Gastroesophageal sphincter (tissue), 4 donors: ENCODE measurements at regions not wholly inside any gene's neighbourhood (a gene's known extent, or its start where the extent isn't known, plus 50 kb on each side); places are given as distances from the start of the nearest gene placed in this dataset.

Source experiments
- ATAC-seq: fragments of 150-250 bp; one replicate; pipeline ENCODE4 v1.9.1; 2016; ENCODE audit warnings: mild to moderate bottlenecking, moderate library complexity
- H3K27ac ChIP-seq, 4 donors: fragments of 200-600 bp; sonication (generic) in 3 of 4; 1 replicate in 3 of 4; 2 replicates in 1 of 4; pipeline ENCODE4 v1.5.1; 2016 to 2019
- H3K27me3 ChIP-seq: fragments of 200-600 bp; sonication (generic); one replicate; pipeline ENCODE4 v1.5.1; 2019
- H3K36me3 ChIP-seq, 2 donors: fragments of 200-600 bp; sonication (generic); one replicate each; pipeline ENCODE4 v1.5.1; 2019; ENCODE audit warnings: control low read depth in 1 of 2
- H3K4me1 ChIP-seq, 3 donors: fragments of 200-600 bp; sonication (generic); 1 replicate in 2 of 3; 2 replicates in 1 of 3; pipeline ENCODE4 v1.5.1; 2016 to 2019; ENCODE audit warnings: control low read depth in 2 of 3
- H3K4me3 ChIP-seq, 2 donors: fragments of 200-600 bp; sonication (generic); one replicate each; pipeline ENCODE4 v1.5.1; 2019; ENCODE audit warnings: mild to moderate bottlenecking in 1 of 2, moderate library complexity in 1 of 2
- H3K9me3 ChIP-seq, 3 donors: fragments of 200-600 bp; sonication (generic); one replicate each; pipeline ENCODE4 v1.5.1; 2017 to 2019; ENCODE audit warnings: control low read depth in 2 of 3
- EP300 ChIP-seq: sonication (generic); formaldehyde crosslinking; IDR thresholded peaks from one replicate; pipeline ENCODE4 v1.6.1; 2017; ENCODE audit warnings: antibody characterized with exemption, mild to moderate bottlenecking
- POLR2A ChIP-seq, 2 donors: fragments of 450-650 bp; IDR thresholded peaks; one replicate each; pipeline ENCODE4 v1.6.1; 2017; ENCODE audit warnings: antibody characterized with exemption in 2 of 2, mild to moderate bottlenecking in 2 of 2, moderate library complexity in 1 of 2
- POLR2AphosphoS5 ChIP-seq: sonication (generic); formaldehyde crosslinking; IDR thresholded peaks from one replicate; pipeline ENCODE4 v1.6.1; 2017; ENCODE audit warnings: antibody characterized with exemption
- WGBS, 2 donors: methylation state at CpG; one replicate each; pipeline ENCODE4 v1.1.5; 2018; ENCODE audit warnings: low coverage in 1 of 2; 5-methylcytosine and 5-hydroxymethylcytosine counted together
- TF ChIP-seq, protein P1 (sequence below), 4 experiments: fragments of 200-600 bp in 2 of 4; fragments of 450-650 bp in 2 of 4; sonication (generic) in 1 of 4; IDR thresholded peaks; one replicate each; pipeline ENCODE4 v1.5.1; 2017 to 2019; ENCODE audit warnings: antibody characterized with exemption in 4 of 4, mild to moderate bottlenecking in 2 of 4, moderate library complexity in 2 of 4

- Histone ChIP-seq H3K4me3 (no peak overlapping the region), H3K36me3 (no peaks in the 10 kb centered on the region), H3K27ac (no peak overlapping the region), H3K9me3 (no peaks in the 10 kb centered on the region), H3K27me3 (no peaks in the 10 kb centered on the region), H3K4me1 (peaks cover 0 to 12% (median 0%) of the 10 kb centered on the region in 3 donors)
- peak; percentile 29 for ATAC-seq
- no peak for TF ChIP-seq POLR2A (IDR thresholded peaks at IDR 0.05)
- TF ChIP-seq, protein P1, sequence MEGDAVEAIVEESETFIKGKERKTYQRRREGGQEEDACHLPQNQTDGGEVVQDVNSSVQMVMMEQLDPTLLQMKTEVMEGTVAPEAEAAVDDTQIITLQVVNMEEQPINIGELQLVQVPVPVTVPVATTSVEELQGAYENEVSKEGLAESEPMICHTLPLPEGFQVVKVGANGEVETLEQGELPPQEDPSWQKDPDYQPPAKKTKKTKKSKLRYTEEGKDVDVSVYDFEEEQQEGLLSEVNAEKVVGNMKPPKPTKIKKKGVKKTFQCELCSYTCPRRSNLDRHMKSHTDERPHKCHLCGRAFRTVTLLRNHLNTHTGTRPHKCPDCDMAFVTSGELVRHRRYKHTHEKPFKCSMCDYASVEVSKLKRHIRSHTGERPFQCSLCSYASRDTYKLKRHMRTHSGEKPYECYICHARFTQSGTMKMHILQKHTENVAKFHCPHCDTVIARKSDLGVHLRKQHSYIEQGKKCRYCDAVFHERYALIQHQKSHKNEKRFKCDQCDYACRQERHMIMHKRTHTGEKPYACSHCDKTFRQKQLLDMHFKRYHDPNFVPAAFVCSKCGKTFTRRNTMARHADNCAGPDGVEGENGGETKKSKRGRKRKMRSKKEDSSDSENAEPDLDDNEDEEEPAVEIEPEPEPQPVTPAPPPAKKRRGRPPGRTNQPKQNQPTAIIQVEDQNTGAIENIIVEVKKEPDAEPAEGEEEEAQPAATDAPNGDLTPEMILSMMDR (IDR thresholded peaks at IDR 0.05): no peak
- no peak for TF ChIP-seq POLR2AphosphoS5
- no peak for TF ChIP-seq EP300
- 64 to 69% methylated on average over 3 to 6 of the region's 12 CpGs for WGBS, 2 donors
Measured at GRCh38 chrX:39721566-39722279, 376.0 kb downstream of the BCOR start.

GRCh38 chrX:39724544-39724943, 373.2 kb downstream of the BCOR start:
- no peaks in the 10 kb centered on the region for H3K9me3 ChIP-seq
- no peak for ATAC-seq
- no peak overlapping the region for H3K27ac ChIP-seq
- H3K4me1 ChIP-seq: peaks cover 0 to 29% (median 0%) of the 10 kb centered on the region in 3 donors
- H3K36me3 ChIP-seq: no peaks in the 10 kb centered on the region
- H3K27me3 ChIP-seq: no peaks in the 10 kb centered on the region
- TF ChIP-seq POLR2AphosphoS5: no peak
- TF ChIP-seq, protein P1 (IDR thresholded peaks at IDR 0.05): no peak
- TF ChIP-seq POLR2A (IDR thresholded peaks at IDR 0.05): no peak
- no peak for TF ChIP-seq EP300
- WGBS, 2 donors: 83% methylated on average over 1 of the region's 1 CpG; no CpG with 5 or more reads in 1 of the 2 donors
- H3K4me3 ChIP-seq: no peak overlapping the region

DNA sequence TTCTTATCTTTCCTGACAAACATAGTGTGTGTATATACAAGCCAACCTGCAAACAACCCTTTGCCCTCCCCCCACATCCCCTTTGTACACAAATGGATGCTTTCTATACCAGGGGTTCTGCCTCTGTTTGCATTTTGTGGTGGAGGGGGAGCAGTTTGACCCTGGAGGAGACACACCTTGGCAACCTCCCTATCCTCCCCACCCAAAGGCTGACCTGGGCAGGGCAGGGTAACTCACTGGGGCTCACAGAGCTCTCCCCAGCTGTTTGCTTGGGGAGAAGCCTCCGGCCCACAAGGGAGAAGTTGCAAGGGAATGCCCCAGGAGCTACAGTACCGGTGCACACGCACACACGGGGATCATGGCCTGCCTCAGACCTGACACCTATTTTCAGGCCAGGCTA, 372.6 kb downstream of the BCOR start:
- Histone ChIP-seq H3K36me3 (no peaks in the 10 kb centered on the region), H3K4me1 (peaks cover 0 to 30% (median 0%) of the 10 kb centered on the region in 3 donors), H3K9me3 (no peaks in the 10 kb centered on the region), H3K4me3 (no peak overlapping the region), H3K27ac (no peak overlapping the region), H3K27me3 (no peaks in the 10 kb centered on the region)
- ATAC-seq: no peak
- WGBS, 2 donors: 100% methylated on average over 1 of the region's 4 CpGs; no CpG with 5 or more reads in 1 of the 2 donors
- TF ChIP-seq, protein P1 (IDR thresholded peaks at IDR 0.05): no peak
- TF ChIP-seq POLR2AphosphoS5 (no peak), EP300 (no peak), POLR2A (IDR thresholded peaks at IDR 0.05) (no peak)

- 13 to 29% methylated on average over 1 of the region's 13 CpGs for WGBS, 2 donors
- peak; percentile 38 for ATAC-seq
- H3K4me3 ChIP-seq: no peak overlapping the region
- H3K4me1 ChIP-seq: peaks cover 0 to 39% (median 3%) of the 10 kb centered on the region in 3 donors
- H3K27ac ChIP-seq: no peak overlapping the region
- no peaks in the 10 kb centered on the region for H3K36me3 ChIP-seq
- TF ChIP-seq EP300: no peak
- no peak for TF ChIP-seq POLR2A (IDR thresholded peaks at IDR 0.05)
- TF ChIP-seq, protein P1 (IDR thresholded peaks at IDR 0.05): no peak
- TF ChIP-seq POLR2AphosphoS5: no peak
- no peaks in the 10 kb centered on the region for H3K27me3 ChIP-seq
- no peaks in the 10 kb centered on the region for H3K9me3 ChIP-seq
Measured at GRCh38 chrX:39725928-39726619, 371.7 kb downstream of the BCOR start.
